GM18907 (cell line): ENCODE measurements at regions not wholly inside any gene's neighbourhood (a gene's known extent, or its start where the extent isn't known, plus 50 kb on each side); places are given as distances from the start of the nearest gene placed in this dataset.
"Not testable (repeated sequence)": the region's sequence is repeated elsewhere in the genome, so short reads cannot be mapped to it uniquely, and the experiment has no call there.

Experiments
- ATAC-seq: cut with Tn5 transposase; IDR thresholded peaks from one replicate; pipeline ENCODE4 v1.9.1; 2021; ENCODE audit warnings: mild to moderate bottlenecking, moderate library complexity; ENCODE audit not compliant: unreplicated experiment

- ATAC-seq, result peak; percentile 61
Observed at GRCh38 chr15:98085003-98085639, 124.6 kb downstream of the ARRDC4 start.

GRCh38 chr15:98088307-98088945 lies 127.9 kb downstream of the ARRDC4 start:
- ATAC-seq, result peak; percentile 80

GRCh38 chr15:98089352-98089751 lies 128.8 kb downstream of the ARRDC4 start:
- ATAC-seq, result not testable (repeated sequence)

GRCh38 chr15:98097986-98098385 lies 137.5 kb downstream of the ARRDC4 start:
- ATAC-seq, result not testable (repeated sequence)

GRCh38 chr15:98100606-98101005 lies 140.1 kb downstream of the ARRDC4 start:
- not testable (repeated sequence) for ATAC-seq

- ATAC-seq, result no peak
Observed at GRCh38 chr15:98103570-98103969, 143.1 kb downstream of the ARRDC4 start.

GRCh38 chr15:98104386-98105151 lies 144.1 kb downstream of the ARRDC4 start:
- ATAC-seq, result not testable (repeated sequence)

- not testable (repeated sequence) for ATAC-seq
Observed at GRCh38 chr15:98106615-98107194, 146.2 kb downstream of the ARRDC4 start.

- ATAC-seq, result no peak
Observed at GRCh38 chr15:98111806-98112205, 151.3 kb downstream of the ARRDC4 start.

GRCh38 chr15:98113327-98113726 lies 152.8 kb downstream of the ARRDC4 start:
- no peak for ATAC-seq

GRCh38 chr15:98120561-98120960 lies 160.1 kb downstream of the ARRDC4 start:
- no peak for ATAC-seq

GRCh38 chr15:98121536-98121935 lies 161.0 kb downstream of the ARRDC4 start:
- ATAC-seq, result no peak

GRCh38 chr15:98121957-98122356 lies 161.5 kb downstream of the ARRDC4 start:
- no peak for ATAC-seq

GRCh38 chr15:98123297-98123696 lies 162.8 kb downstream of the ARRDC4 start:
- no peak for ATAC-seq

- ATAC-seq, result no peak
Observed at GRCh38 chr15:98123834-98124233, 163.3 kb downstream of the ARRDC4 start.

GRCh38 chr15:98124581-98124980 lies 164.1 kb downstream of the ARRDC4 start:
- no peak for ATAC-seq

GRCh38 chr15:98126326-98127085 lies 166.0 kb downstream of the ARRDC4 start:
- no peak for ATAC-seq

- no peak for ATAC-seq
Observed at GRCh38 chr15:98127586-98127985, 167.1 kb downstream of the ARRDC4 start.

GRCh38 chr15:98131924-98132323 lies 171.4 kb downstream of the ARRDC4 start:
- ATAC-seq, result no peak

- no peak for ATAC-seq
Observed at GRCh38 chr15:98134905-98135304, 174.4 kb downstream of the ARRDC4 start.

- no peak for ATAC-seq
Observed at GRCh38 chr15:98138910-98139309, 178.4 kb downstream of the ARRDC4 start.
